Embryonic facial prominence (tissue), 1 donor: ENCODE measurements at regions not wholly inside any gene's neighbourhood (a gene's known extent, or its start where the extent isn't known, plus 50 kb on each side); places are given as distances from the start of the nearest gene placed in this dataset.
A peak's percentile ranks its signal among the peaks of the same experiment; 100 is the strongest.
"Not testable (repeated sequence)": the region's sequence is repeated elsewhere in the genome, so short reads cannot be mapped to it uniquely, and the experiment has no call there.

Experiments used
- DNase-seq: peaks from one replicate; pipeline ENCODE4 v3.0.0-alpha.2; 2016; ENCODE audit errors: extremely low spot score

DNA sequence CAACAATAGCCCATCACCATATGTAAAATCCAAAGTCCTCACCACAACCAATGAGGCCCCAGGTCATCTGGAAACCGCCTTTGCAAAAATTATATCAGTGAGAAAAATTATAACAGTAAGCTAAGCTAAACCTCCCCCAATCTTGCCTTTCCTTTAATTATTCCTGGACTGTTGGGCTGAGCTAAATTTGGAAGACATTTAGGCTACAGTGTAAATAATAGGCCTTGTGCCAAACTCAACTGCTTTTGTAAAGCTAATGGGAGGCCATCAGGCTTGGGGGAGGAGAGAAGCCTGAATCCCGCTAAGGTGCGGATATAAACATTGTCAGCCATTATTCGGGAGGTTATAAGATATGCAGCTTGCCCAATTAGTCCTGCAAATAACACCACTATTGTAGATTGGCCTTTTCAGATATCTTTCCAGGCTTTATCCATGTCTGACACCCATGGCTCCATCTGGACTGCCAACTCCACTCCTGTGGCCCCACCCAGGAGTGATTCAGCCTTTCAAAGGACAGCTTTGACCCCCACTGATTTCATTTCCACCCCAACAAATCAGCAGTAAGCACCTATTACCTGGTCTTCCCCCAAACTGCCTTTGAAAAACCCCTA, 53.0 kb upstream of the CA12 start:
- DNase-seq: no peak

DNA sequence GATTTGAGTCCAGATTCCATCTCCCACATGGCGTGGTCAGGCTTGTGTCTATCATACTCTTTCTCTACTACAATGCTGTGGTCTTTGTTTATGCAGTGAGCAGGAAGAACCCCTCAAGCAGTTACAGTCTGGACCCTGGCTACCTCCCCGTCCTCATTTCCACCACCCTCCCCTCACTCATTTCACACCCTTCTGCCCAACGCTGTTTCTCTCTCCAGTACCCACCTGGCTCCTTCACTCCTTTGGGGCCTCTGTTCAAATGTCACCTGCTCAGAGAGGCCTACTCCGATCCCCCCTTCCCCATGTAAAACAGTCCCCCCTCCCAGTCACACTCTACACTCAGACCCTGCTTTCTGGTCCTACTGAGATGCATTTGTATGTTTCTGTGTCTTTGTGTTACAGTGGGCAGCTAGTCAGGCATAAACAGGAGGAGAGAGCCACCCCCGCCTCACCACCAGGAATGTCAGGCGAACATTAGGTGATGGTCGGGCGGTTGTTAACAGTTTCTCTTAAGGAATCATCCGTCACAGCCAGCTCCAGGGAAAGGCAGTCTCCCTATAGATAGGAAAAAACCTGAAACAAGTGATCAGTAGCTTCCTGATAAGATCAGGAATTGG, 53.7 kb upstream of the CA12 start:
- no peak for DNase-seq

DNA sequence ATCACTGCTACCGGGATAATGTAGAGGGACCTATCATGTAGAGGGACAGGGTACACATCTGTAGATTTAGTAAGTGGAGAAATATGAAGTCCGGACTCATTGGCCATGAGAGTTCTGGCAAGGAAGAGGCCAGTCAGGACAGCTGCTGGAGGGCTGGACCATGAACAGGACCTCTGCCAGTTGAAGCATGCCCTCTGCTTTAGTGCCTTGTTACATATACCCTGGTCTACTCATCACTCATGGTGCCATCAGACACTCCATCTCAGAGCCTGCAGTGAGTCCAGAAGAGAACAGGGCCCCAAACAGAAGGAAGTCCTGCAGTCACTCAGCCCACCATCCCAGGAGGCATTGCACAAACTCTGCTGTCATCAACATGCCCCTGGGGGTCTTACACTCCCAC, 54.7 kb upstream of the CA12 start:
- no peak for DNase-seq

DNA sequence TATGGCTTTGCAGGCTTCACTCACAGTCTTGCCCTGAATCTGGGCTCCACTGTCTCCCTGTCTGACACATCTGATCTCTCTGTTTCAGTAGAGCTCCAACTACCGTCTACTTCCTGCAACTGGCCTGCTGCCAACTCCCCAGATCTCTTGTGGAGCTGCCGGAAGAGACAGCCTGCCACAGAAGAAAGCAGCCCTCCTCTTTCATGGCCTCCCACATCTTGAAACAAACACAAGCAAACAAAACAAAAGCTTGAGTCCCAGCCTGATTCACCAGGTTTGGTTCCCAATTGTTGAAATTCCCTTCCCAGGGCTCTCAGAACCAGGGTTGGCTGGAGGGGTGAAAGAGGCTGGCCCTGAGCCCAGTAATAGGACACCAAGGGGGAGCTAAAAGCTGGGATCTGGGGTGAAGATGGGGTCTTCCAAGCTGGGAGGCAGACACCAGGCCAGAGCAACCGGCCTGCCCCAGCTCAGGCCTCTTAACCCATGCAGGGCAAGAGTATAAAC, 55.3 kb upstream of the CA12 start:
- DNase-seq: peak; percentile 73

DNA sequence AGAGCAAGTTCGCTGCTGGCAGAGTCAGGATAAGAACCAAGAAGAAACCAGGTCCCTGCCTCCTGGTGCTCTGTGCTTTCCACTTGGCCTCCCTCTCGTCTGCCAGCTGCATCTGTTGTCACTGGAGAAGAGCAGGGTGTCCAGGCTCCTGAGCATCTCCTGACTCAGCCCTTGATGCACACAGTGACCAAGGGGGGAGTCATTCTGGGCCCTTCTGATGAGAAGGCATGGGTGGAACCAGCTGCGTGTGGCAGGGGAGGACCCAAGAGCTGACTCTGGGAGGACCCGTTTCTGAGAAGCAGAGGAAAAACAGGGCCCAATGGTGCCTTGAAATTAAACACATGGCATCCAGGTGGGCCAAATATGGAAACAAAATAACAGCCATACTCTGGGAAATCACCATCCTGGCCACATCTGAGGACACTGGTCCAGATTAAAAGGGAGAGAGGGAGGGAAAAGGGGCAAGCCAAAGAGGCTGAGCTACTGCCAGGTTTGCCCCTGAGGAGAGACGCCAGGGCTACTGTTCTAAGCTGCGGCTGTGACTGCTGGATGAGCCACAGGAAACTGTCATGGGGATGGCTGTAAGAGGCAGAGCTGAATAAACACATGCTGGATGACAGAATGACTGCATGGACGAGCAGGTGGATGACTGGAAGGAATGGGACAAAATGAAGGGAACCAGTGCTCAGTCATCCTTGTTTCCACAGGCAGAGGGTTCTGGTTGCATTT, 58.1 kb upstream of the CA12 start:
- no peak for DNase-seq

DNA sequence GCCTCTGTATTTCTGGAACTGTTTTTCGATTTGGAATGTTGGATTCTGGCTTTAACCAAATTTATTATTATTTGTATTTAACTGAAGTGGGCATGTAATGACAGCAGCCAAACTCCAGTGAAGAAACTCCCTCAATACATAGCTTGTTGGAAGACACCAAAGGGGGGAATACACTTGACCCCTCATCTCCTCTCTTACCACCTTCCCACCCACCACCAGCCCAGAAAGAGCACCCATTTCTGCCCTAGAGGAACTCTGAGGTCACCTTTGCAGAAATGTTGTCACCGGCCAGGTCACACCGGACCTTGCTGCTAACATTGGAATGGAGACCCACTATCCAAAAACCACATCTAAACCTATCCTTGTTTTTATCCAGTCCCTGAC, 58.6 kb upstream of the CA12 start:
- no peak for DNase-seq

DNA sequence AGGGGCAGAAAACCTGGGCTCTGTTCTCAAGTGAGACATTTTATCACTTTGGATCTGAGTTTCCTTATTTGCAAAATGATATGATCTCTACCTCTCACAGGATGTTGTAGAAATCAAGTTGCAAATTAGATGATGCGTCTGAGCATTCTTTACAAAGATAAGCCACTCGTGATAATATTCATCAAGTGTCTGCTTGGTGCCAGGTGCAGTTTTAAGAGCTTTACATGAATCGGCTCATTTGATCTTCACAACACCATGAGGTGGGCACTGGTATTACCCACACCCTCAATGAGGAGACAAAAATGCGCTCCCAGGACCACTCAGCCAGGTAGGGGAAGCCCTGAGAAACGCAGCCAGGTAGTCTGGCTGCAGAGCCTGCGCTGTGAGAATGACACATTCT, 59.1 kb upstream of the CA12 start:
- DNase-seq: no peak

DNA sequence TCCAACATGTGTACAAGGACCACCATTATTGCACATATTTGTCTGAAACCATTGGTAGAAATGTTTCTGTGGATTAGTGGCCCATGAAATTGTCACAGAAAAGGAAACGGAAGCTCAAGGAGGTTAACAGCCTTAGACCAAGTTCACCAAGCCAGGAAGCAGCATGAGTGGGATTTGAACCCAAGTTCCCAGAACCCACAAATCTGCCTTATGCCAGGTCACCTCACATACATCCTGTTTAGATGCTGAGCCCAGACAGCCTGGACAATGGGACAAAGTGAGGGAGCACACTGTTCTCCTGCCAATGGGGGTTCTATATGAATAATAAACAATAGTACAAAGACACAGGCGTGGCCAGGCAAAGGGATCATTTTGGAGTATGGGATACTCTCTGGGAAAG, 59.6 kb upstream of the CA12 start:
- DNase-seq: no peak

DNA sequence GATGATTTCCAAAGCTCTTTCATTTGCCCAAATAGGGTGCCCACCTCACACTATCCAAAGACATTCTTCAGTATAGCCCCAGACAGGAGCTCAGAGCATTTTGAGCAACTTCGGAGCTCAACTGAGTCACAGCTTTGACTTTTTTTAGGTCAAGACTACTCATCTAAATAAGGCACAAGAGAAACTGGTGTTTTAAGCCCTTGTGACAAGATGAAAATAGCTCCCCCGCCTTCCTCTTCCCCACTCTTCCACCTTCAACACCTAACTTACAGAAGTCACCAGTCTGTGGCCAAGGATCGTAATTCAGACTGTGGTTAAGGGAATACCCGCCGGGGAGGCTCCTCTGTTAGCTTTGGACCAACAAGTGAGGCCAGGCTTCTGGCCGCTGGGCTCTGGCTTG, 60.4 kb upstream of the CA12 start:
- no peak for DNase-seq

DNA sequence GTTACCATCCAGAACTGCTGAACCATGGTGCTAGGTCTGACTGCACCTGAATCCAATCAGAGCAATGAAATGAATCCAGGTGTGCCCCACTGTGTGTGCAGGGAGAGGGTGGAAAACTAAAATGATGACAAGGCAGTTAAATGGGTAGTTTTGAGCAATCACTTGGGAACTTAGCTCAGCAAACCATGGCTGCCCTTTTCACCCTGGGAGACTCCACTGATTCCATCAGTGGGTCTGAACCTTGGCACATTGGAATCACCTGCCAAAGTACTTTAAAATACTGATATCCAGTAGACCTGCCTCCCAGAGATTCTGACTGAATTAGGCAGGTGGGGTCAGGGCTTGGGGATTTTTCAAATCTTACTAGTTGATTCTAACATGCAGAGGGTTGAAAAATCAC, 59.8 kb upstream of the USP3 start:
- no peak for DNase-seq

DNA sequence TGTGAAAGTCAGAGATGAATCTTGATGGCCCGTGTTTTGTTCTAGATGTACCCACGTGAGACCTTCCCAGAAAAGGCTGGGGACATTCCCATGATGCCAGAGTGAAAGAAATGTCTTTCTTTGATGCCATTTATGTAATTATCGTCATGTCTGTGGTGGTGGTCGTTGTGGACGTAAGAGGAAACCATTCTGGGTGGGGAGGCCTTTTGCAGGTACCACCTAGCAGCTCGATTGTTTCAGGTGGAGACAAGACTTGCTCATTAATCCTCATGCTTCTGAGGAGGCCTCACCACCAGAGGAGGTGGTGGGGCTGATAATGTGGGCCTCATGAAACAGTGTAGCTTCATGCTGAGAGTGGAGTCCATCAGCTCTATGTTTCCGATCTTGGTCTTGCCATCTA, 58.1 kb upstream of the USP3 start:
- DNase-seq: no peak

DNA sequence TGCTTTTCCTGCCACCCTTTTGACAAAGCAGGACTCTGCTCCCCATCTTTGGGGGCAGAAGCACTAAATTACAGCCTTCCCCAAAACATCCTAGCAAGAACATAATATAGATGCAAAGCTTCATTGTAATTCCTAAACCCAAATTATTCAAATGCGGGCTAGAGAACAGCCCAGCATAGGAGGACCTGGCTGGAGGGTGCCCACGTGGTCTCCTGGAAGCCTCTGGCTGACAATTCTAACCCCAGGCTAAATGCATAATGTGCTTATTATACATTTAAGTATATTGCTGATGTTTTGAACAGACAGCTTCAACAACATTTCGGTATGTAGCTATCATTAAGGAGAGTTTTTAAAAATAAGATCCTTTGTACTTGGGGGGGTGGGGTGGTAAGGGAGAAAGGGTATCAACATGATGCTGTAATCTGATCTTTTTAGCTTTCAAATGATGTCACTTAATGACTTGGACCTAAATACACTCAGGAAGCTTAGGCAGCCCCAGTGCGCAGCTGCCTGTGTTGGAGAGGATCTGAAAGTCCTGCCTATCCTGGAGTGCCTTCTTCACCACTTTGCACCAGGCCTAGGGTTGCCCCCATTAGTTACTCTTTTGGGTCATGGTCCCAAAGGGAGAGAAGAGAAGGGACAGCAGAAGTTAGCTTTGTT, 57.2 kb upstream of the USP3 start:
- no peak for DNase-seq

DNA sequence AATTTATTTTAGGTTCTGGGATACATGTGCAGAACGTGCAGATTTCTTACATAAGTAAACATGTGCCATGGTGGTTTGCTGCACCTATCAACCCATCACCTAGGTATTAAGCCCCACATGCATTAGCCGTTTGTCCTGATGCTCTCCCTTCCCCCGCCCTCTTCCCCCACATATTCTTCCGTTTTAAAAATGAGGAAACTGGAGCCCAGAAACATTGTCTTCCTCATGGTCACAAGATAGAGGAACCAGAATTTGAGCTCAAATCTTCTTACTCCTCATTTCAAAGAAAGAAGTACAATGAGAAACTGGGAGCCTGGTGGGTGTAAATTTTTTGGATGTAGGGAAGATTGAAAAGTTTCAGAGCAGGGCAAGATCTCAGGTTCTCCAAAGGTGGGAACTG, 56.1 kb upstream of the USP3 start:
- no peak for DNase-seq

DNA sequence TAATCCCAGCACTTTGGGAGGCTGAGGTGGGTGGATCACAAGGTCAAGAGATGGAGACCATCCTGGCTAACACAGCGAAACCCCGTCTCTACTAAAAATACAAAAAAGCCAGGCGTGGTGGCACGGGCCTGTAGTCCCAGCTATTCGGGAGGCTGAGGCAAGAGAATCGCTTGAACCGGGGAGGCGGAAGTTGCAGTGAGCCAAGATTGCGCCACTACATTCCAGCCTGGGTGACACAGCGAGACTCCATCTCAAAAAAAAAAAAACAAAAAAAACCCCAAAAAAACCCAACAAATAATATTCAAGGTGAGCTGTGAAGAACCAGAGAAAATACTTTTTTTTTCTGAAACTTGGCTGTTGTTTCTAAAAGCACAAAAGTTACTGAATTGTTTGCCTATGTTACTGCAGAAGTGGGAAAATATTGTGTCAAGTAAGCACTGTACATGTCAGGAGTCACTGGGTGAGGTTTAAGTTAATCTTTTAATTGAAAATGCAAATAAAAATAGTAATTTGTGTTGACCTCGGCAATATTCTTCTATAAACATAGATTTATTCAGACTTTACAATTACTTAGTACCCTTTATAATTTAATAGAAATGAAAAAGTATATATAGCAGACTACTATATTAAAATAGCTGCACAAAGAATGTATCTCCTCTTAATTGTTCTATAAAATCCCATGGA, 55.4 kb upstream of the USP3 start:
- DNase-seq: not testable (repeated sequence)

DNA sequence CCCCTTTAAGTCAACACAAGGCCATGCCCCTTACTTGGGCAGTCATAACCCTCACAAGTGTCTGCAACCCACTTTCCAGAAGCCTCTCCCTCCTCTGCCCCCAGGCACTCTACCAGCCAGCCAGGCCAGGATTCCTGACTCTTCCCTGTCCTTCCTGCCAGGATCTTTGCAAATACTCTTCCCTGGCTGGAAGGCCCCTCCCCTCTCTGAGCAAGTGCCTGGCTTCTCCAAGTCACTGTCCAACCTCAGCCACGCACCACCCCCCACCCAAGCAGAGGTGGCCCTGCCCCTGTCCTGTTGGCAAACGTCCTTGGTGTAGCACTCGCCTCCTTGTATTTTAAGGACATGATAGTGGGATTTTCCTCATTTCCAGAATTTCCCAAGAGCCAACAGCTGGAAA, 54.7 kb upstream of the USP3 start:
- no peak for DNase-seq

DNA sequence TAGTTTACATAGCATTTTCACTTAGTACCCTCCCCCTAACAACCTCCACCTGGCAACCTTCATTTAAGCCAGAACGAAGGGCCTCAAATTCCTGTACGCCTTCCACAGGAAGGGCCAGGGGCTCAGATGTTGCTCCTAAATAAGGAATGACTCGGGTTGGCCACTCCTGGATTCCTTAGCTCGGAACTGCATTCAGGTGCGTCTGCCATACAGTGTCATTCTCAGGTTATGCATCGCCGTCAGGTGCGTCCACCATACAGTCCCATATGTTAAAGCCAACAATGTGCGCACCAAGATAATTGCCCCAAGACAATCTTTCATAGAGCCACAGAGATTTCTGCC, 53.5 kb upstream of the USP3 start:
- no peak for DNase-seq

DNA sequence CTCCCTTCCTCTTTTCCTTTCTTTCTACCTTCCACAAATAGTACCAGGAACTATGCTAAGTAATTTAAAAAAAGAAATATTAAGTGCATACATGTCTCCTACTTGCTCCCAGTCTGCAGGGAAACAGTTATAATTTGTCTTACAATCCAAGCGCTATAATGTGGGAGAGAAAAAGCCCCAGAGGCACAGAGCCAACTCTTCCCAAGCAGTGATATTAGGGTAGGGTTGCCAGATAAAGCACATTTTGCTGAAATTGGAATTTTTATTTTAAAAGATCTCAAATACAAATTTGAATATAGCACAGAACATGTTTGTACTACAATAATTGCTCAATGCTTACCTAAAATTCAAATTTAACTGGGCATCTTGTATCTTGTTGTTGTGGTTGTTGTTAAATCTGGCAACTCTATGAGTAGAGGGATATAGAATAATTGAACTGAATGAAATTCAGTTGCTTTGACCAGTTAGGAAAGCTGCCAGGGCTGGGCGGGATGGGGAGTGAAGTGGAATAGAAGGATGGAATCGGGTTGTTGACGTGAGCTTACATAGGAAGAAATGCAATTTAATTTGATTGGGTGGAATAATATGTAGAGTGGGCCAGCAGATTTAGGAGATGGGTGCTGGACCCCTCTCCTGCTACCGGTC, 52.6 kb upstream of the USP3 start:
- DNase-seq: no peak

DNA sequence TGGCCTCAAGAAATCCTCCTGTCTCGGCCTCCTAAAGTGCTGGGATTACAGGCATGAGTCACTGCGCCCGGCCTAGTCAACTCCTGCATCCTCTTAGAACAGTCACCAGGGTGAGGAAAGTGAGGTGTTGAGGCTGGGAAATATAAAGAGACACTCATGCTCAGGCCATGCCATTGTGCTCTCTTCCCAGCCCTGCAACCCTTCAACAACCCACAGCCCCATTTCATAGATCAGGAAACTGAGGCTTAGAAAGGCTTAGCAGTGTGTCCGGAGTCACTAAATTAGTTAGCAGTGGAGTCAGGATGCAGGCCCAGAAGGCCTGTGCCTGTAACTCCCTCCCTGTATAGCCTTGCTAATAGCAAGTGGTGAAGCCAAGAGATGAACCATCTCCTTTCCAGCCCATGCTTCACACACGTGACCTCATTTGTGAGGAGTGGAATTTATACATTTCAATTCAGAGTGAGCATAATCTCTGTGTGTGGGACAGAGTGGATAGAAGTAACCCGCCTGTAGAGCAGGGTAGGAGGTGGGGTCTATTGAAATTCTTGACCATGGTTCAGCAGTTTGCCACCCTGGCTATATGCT, 51.7 kb upstream of the USP3 start:
- no peak for DNase-seq

DNA sequence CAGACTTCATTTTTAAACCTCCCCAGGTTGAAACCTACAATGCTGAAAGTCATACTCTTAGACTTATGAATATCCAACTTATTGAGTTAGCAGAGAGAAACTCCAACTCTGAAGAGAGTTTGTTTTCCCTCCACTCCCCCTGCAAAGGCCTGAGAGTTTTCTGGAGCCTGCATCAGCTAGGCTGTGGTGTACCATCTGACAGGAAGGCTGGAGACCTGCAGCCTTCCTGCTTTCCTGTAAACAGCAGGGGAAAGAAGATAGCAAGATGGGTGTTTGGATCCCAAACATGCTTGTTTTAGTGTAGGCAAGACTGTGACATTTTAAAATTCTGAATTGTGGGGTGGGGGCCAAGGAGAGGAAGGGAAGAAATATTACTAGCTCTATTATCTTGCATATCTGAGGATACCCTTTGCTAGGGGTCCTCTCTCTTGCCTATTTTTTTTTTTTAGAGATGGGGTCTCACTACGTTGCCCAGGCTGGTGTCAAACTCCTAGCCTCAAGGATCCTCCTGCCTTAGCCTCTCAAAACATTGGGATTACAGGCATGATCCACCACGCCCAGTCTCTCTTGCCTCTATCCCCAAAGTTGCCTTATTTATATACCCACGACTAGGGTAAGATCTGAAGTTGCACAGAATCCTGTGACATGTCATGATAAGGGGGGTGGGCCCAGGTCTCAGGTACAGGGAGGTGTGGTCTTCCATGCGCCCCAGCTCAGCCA, 51.0 kb upstream of the USP3 start:
- no peak for DNase-seq

DNA sequence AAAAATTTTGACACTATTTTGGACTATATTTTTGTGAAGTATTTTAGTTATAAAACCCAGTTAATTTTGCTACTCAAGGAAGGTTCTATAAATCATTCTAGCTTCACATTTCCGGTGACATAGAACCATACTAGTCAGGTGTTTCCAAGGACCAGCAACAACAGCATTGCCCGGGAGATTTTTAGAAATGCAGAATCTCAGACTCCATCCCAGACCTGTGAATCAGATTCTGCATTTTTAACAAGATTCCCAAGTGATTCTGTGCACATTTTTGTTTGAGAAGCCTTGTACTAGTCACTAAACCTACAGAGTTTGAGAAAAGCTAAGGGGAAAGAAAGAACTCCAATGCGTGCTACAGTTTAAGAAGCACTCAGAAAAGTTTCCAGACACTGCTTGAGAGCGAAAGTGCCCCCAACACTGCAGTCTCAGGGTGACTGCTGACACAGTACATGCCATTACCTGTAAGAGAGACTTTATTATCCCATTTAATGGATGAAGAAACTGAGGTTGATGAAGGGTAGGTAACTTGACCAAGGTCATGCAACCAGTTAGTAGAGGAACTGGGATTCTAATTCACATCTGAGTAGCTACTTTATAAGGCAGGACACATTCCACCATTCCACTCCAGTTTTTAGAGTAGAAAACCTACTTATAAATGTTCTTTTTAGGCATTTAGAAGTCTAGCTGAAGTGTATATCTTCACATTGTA, 49.7 kb upstream of the USP3 start:
- DNase-seq: no peak
